ENCODE measurements at regions not wholly inside any gene's neighbourhood (a gene's known extent, or its start where the extent isn't known, plus 50 kb on each side); places are given as distances from the start of the nearest gene placed in this dataset.

- TF ChIP-seq RXRA (IDR thresholded peaks at IDR 0.05) = no peak
- TF ChIP-seq GABPA (IDR thresholded peaks at IDR 0.05 in 1 of 2, conservative IDR thresholded peaks at IDR 0.05 in 1 of 2) = no peak
- no peak for TF ChIP-seq CTCF (IDR thresholded peaks at IDR 0.05; ENCODE audit: low read depth, low read length, missing input control)
- no peak for TF ChIP-seq REST (IDR thresholded peaks at IDR 0.05)
- no peak for TF ChIP-seq HNF4G (IDR thresholded peaks at IDR 0.05)
- no peak for TF ChIP-seq TAF1 (conservative IDR thresholded peaks at IDR 0.05)
- TF ChIP-seq SP1 (IDR thresholded peaks at IDR 0.05) = no peak
- no peak for TF ChIP-seq RAD21 (IDR thresholded peaks at IDR 0.05)
- no peak for TF ChIP-seq MAX (IDR thresholded peaks at IDR 0.05)
These were observed 103.2 kb upstream of the SLC44A3 start for GRCh38 chr1:94716965-94717364.

Data from liver (tissue), 3 donors.